ENCODE measurements at regions not wholly inside any gene's neighbourhood (a gene's known extent, or its start where the extent isn't known, plus 50 kb on each side); places are given as distances from the start of the nearest gene placed in this dataset.

DNA sequence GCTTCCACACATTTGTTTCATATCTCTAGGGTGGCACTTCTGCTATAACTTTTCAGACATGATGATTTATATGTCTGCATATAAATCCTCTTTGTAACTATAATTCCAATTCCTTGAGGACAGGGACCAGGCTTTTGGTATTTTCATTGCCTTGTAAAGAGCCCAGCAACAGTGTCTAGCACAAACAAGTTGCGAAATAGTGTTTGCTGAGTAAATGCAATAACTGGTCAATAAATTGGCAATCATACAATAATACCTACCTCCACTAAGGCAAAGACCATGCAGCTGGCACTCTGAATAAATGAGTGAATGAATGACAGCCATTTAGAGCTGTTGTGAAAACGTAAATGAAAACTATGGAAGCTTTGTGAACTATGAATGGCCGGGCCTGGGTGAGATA, 564.0 kb upstream of the ZNF462 start:
- no peak overlapping the region for H3K4me3 ChIP-seq (ENCODE audit: low read length)
- CTCF ChIA-PET: no interaction called here
- no peaks in the 10 kb centered on the region for H3K9me3 ChIP-seq (ENCODE audit: low read length)
- no peak overlapping the region for H3K9ac ChIP-seq (ENCODE audit: low read length)
- H3K79me2 ChIP-seq (ENCODE audit: low read length): no peaks in the 10 kb centered on the region
- ATAC-seq (no peak), DNase-seq (no peak)
- no peak overlapping the region for H2AFZ ChIP-seq (ENCODE audit: low read length)
- no peaks in the 10 kb centered on the region for H3K4me1 ChIP-seq (ENCODE audit: insufficient read depth, low read length)
- H3K36me3 ChIP-seq (ENCODE audit: low read depth, low read length): no peaks in the 10 kb centered on the region
- no peaks in the 10 kb centered on the region for H4K20me1 ChIP-seq (ENCODE audit: low read length)
- intact Hi-C loops (cut with micrococcal nuclease): no loop called here
- H3K9me2 ChIP-seq (replicated peaks; ENCODE audit: low read length): no peaks in the 10 kb centered on the region
- TF ChIP-seq, protein P1, sequence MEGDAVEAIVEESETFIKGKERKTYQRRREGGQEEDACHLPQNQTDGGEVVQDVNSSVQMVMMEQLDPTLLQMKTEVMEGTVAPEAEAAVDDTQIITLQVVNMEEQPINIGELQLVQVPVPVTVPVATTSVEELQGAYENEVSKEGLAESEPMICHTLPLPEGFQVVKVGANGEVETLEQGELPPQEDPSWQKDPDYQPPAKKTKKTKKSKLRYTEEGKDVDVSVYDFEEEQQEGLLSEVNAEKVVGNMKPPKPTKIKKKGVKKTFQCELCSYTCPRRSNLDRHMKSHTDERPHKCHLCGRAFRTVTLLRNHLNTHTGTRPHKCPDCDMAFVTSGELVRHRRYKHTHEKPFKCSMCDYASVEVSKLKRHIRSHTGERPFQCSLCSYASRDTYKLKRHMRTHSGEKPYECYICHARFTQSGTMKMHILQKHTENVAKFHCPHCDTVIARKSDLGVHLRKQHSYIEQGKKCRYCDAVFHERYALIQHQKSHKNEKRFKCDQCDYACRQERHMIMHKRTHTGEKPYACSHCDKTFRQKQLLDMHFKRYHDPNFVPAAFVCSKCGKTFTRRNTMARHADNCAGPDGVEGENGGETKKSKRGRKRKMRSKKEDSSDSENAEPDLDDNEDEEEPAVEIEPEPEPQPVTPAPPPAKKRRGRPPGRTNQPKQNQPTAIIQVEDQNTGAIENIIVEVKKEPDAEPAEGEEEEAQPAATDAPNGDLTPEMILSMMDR (conservative IDR thresholded peaks at IDR 0.05; ENCODE audit: low read depth, low read length): no peak
- TF ChIP-seq EZH2phosphoT487 (IDR thresholded peaks at IDR 0.05; ENCODE audit: borderline replicate concordance, low read length) (no peak), EZH2 (IDR thresholded peaks at IDR 0.05; ENCODE audit: low read length, unreplicated experiment) (no peak)
- H3F3A ChIP-seq (ENCODE audit: low read length, unreplicated experiment): no peaks in the 10 kb centered on the region
- no TSS peak for BruUV-seq (replicated peaks)
- H3K27ac ChIP-seq (ENCODE audit: low read length): no peak overlapping the region
- no peaks in the 10 kb centered on the region for H3K27me3 ChIP-seq (ENCODE audit: low read length)
- H3K4me2 ChIP-seq (ENCODE audit: low read length): no peak overlapping the region
- POLR2A ChIA-PET (ENCODE audit: unreplicated experiment): no interaction called here

DNA sequence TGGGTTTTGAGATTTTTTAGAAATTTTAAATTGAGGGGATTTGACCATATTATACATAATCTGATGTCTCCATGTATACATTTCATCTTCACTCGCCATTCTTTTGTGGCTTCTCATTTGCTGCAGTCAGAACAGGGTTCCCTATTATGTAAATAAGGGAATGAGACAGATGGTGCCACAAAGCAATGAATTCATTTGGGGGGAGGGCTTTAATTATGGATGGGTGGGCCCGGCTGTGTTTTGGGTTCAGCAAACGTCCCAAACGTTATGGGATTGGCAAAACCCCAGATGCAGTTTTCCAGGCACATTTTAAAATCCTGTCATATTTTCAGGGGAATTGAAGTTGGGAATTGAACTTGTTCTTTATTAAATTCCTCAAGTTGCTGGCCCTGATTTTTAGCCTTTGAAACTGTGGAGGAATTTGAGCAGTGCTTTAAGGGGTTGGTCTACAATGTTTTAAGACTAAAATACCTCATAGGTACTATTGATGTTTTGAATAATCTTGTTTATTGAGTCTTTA, 558.5 kb upstream of the ZNF462 start:
- POLR2A ChIA-PET (ENCODE audit: unreplicated experiment): no interaction called here
- ATAC-seq (no peak), DNase-seq (no peak)
- CTCF ChIA-PET: no interaction called here
- Histone ChIP-seq H3K4me1 (ENCODE audit: insufficient read depth, low read length) (peaks cover 8% of the 10 kb centered on the region), H3K27me3 (ENCODE audit: low read length) (no peaks in the 10 kb centered on the region), H3K9me3 (ENCODE audit: low read length) (no peaks in the 10 kb centered on the region), H3K9ac (ENCODE audit: low read length) (no peak overlapping the region), H3K79me2 (ENCODE audit: low read length) (no peaks in the 10 kb centered on the region), H3K9me2 (replicated peaks; ENCODE audit: low read length) (no peaks in the 10 kb centered on the region), H2AFZ (ENCODE audit: low read length) (no peak overlapping the region), H3K4me3 (ENCODE audit: low read length) (no peak overlapping the region), H4K20me1 (ENCODE audit: low read length) (no peaks in the 10 kb centered on the region), H3F3A (ENCODE audit: low read length, unreplicated experiment) (no peaks in the 10 kb centered on the region), H3K36me3 (ENCODE audit: low read depth, low read length) (no peaks in the 10 kb centered on the region), H3K4me2 (ENCODE audit: low read length) (no peak overlapping the region), H3K27ac (ENCODE audit: low read length) (no peak overlapping the region)
- TF ChIP-seq EZH2 (IDR thresholded peaks at IDR 0.05; ENCODE audit: low read length, unreplicated experiment) (no peak), EZH2phosphoT487 (IDR thresholded peaks at IDR 0.05; ENCODE audit: borderline replicate concordance, low read length) (no peak)
- TF ChIP-seq, protein P1 (conservative IDR thresholded peaks at IDR 0.05; ENCODE audit: low read depth, low read length): no peak
- intact Hi-C loops (cut with micrococcal nuclease): no loop called here
- BruUV-seq (replicated peaks): no TSS peak

DNA sequence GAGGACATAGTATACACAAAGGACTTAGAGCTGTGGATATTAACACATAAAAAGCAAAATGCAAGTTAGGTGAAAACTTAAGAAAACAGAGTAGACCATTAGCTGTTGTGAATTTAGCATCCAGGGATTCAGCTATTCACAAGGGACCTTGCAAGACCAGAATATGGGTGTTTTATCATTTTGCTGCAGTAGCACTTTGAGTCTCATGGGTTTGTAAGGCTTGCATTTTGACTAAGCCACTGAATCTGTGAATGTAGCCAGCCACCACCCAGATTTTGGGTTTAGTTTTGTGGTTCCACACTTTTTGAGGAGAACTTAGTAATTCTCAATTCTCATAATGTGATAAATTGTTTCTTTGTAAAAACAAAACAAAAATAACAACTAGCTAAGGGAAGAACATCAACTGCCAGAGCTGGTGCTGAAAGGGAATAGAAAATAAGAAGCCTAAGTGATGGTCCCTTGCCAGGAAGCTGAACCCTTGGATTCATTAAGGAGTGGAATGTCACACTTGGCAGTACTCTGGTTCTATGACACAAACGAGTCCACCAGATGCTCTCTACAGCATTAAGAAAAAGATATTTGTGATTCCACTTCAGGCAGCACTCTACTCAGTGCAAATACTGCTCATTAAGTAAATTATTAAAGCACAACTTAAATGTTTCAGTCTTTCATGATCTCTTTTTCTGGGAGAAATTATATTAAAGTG, 557.4 kb upstream of the ZNF462 start:
- Histone ChIP-seq H3K27me3 (ENCODE audit: low read length) (no peaks in the 10 kb centered on the region), H2AFZ (ENCODE audit: low read length) (no peak overlapping the region), H3K4me1 (ENCODE audit: insufficient read depth, low read length) (peaks cover 8% of the 10 kb centered on the region), H3K4me3 (ENCODE audit: low read length) (no peak overlapping the region), H3K9ac (ENCODE audit: low read length) (no peak overlapping the region), H3K36me3 (ENCODE audit: low read depth, low read length) (no peaks in the 10 kb centered on the region), H3K9me3 (ENCODE audit: low read length) (no peaks in the 10 kb centered on the region), H3K79me2 (ENCODE audit: low read length) (no peaks in the 10 kb centered on the region), H3K27ac (ENCODE audit: low read length) (no peak overlapping the region), H3K4me2 (ENCODE audit: low read length) (no peak overlapping the region), H3K9me2 (replicated peaks; ENCODE audit: low read length) (no peaks in the 10 kb centered on the region), H3F3A (ENCODE audit: low read length, unreplicated experiment) (no peaks in the 10 kb centered on the region), H4K20me1 (ENCODE audit: low read length) (no peaks in the 10 kb centered on the region)
- BruUV-seq (replicated peaks): no TSS peak
- ChIA-PET POLR2A (ENCODE audit: unreplicated experiment) (interaction anchor here (0.7 kb wide), 1 partner anchor 281 kb away, joined by 6 read pairs; no protein-coding TSS in a partner anchor), CTCF (no interaction called here)
- TF ChIP-seq EZH2 (IDR thresholded peaks at IDR 0.05; ENCODE audit: low read length, unreplicated experiment): no peak
- TF ChIP-seq, protein P1 (conservative IDR thresholded peaks at IDR 0.05; ENCODE audit: low read depth, low read length): no peak
- TF ChIP-seq EZH2phosphoT487 (IDR thresholded peaks at IDR 0.05; ENCODE audit: borderline replicate concordance, low read length): no peak
- DNase-seq (no peak), ATAC-seq (no peak)
- intact Hi-C loops (cut with micrococcal nuclease): no loop called here
